ENCODE measurements at regions not wholly inside any gene's neighbourhood (a gene's known extent, or its start where the extent isn't known, plus 50 kb on each side); places are given as distances from the start of the nearest gene placed in this dataset.

- no peak for TF ChIP-seq ZNF532 (CRISPR knock-in tag; IDR thresholded peaks at IDR 0.05; ENCODE audit: borderline replicate concordance)
Observed at GRCh38 chr3:110178965-110179364, 841.6 kb upstream of the DPPA4 start (continued).

- ChIA-PET POLR2A (no interaction called here), CTCF (interaction anchor here (1.0 kb wide), 1 partner anchor 130 kb away, joined by 3 read pairs; no protein-coding TSS in a partner anchor)
- Mint-ChIP-seq H3K36me3 (no peaks in the 10 kb centered on the region), H3K4me3 (no peak overlapping the region), H3K27me3 (ENCODE audit: low read depth) (no peaks in the 10 kb centered on the region), H3K9me3 (no peaks in the 10 kb centered on the region), H3K4me1 (peaks cover 6% of the 10 kb centered on the region; the same call in 1 of the 2 replicates), H3K27ac (no peak overlapping the region)
- TF ChIP-seq MLX (CRISPR knock-in tag; IDR thresholded peaks at IDR 0.05) (no peak), ZNF532 (CRISPR knock-in tag; IDR thresholded peaks at IDR 0.05; ENCODE audit: borderline replicate concordance) (no peak), MYBL2 (CRISPR knock-in tag; IDR thresholded peaks at IDR 0.05) (no peak), ZNF512 (CRISPR knock-in tag; IDR thresholded peaks at IDR 0.05; ENCODE audit: borderline replicate concordance) (no peak), AR (CRISPR knock-in tag; IDR thresholded peaks at IDR 0.05) (no peak), GABPB1 (CRISPR knock-in tag; IDR thresholded peaks at IDR 0.05) (no peak), FOXJ3 (CRISPR knock-in tag; IDR thresholded peaks at IDR 0.05; ENCODE audit: borderline replicate concordance) (no peak), SMAD3 (CRISPR knock-in tag; IDR thresholded peaks at IDR 0.05; ENCODE audit: borderline replicate concordance) (no peak), ZNF219 (CRISPR knock-in tag; IDR thresholded peaks at IDR 0.05; ENCODE audit: borderline replicate concordance) (no peak), EMX1 (CRISPR knock-in tag; IDR thresholded peaks at IDR 0.05) (no peak), ZNF232 (CRISPR knock-in tag; IDR thresholded peaks at IDR 0.05) (no peak), ZNF425 (CRISPR knock-in tag; conservative IDR thresholded peaks at IDR 0.05) (no peak), ESRRA (CRISPR knock-in tag; IDR thresholded peaks at IDR 0.05; ENCODE audit: borderline replicate concordance) (no peak), STAT6 (CRISPR knock-in tag; conservative IDR thresholded peaks at IDR 0.05; ENCODE audit: low read depth) (no peak), CREB1 (CRISPR knock-in tag; IDR thresholded peaks at IDR 0.05) (no peak), NR2C2 (CRISPR knock-in tag; IDR thresholded peaks at IDR 0.05) (no peak)
- DNase-seq (ENCODE audit: low spot score) (no peak), ATAC-seq (no peak)
Observed at GRCh38 chr3:110180733-110181132, 843.4 kb upstream of the DPPA4 start.

Measured in WTC11 (cell line).